HepG2 (cell line): ENCODE measurements at regions not wholly inside any gene's neighbourhood (a gene's known extent, or its start where the extent isn't known, plus 50 kb on each side); places are given as distances from the start of the nearest gene placed in this dataset.

Experiments used
- ATAC-seq: fragments of 200-7000 bp; cut with Tn5 transposase; 3 replicates; pipeline ENCODE4 v1.9.1; 2020; ENCODE audit warnings: mild to moderate bottlenecking, moderate library complexity
- BruUV-seq: library from RNA; stranded (reverse); fragments of 400-500 nt; replicated peaks from 2 replicates; lab custom pipeline; 2021; lab: Mats Ljungman, UMichigan
- CTCF ChIA-PET: fragments of 300-600 bp; formaldehyde crosslinking; extraction: SDS; loops from one replicate; lab custom pipeline; 2021; ENCODE audit warnings: low total read pairs, inconsistent platforms, low intra/inter-chr PET ratio; lab: Yijun Ruan, JAX
- POLR2A ChIA-PET: fragments of 350-600 bp; sonication (Branson Sonifier 250); formaldehyde crosslinking; loops from one replicate; lab custom pipeline; 2020; ENCODE audit warnings: antibody characterized with exemption, inconsistent platforms; lab: Yijun Ruan, JAX
- DNase-seq: peaks from one replicate; pipeline ENCODE4 v3.0.0-alpha.2; 2015; ENCODE audit warnings: low spot score
- FAIRE-seq: peaks from 3 replicates; lab custom pipeline; 2011; peaks lifted over from hg19 to GRCh38; lab: Jason Lieb, UNC
- H2AFZ ChIP-seq: one replicate; pipeline ENCODE4 v1.6.1; 2011; ENCODE audit warnings: low read length, inconsistent platforms
- H3K27ac ChIP-seq: fragments of 300-600 bp; 3 replicates; pipeline ENCODE4 v1.8.0; 2011; ENCODE audit warnings: mixed run types, mild to moderate bottlenecking, mixed read lengths, low read length, inconsistent platforms; ENCODE audit not compliant: insufficient read depth; ENCODE audit errors: extremely low read length
- H3K27me3 ChIP-seq, 2 experiments: fragments of 200-600 bp in 1 of 2; 2 replicates in 1 of 2; 3 replicates in 1 of 2; pipeline versions ENCODE4 v1.6.0 to v1.8.0; 2011; ENCODE audit warnings: low read length in 2 of 2, mild to moderate bottlenecking in 2 of 2, moderate library complexity in 2 of 2, inconsistent platforms in 1 of 2; ENCODE audit not compliant: insufficient read depth in 2 of 2, control insufficient read depth in 1 of 2
- H3K36me3 ChIP-seq, 2 experiments: fragments of 200-600 bp in 1 of 2; replicated peaks in 1 of 2; 2 replicates in 1 of 2; 3 replicates in 1 of 2; pipeline versions ENCODE4 v1.5.1 to v1.8.0; 2011; ENCODE audit warnings: low read length in 2 of 2, inconsistent platforms in 1 of 2; ENCODE audit not compliant: insufficient read depth in 2 of 2, control insufficient read depth in 1 of 2
- H3K4me1 ChIP-seq: 2 replicates; pipeline ENCODE4 v1.5.1; 2012; ENCODE audit warnings: low read length, inconsistent platforms; ENCODE audit not compliant: insufficient read depth
- H3K4me2 ChIP-seq: 2 replicates; pipeline ENCODE4 v1.6.0; 2011; ENCODE audit warnings: low read depth, low read length, inconsistent platforms
- H3K4me3 ChIP-seq, 3 experiments: fragments of 200-600 bp in 1 of 3; sonication (generic), shearing (Covaris generic) in 1 of 3; replicated peaks in 1 of 3; 2 replicates each; pipeline ENCODE4 v1.5.1; 2011 to 2016; ENCODE audit warnings: low read length in 3 of 3, inconsistent platforms in 2 of 3, low read depth in 2 of 3, mild to moderate bottlenecking in 2 of 3, control low read depth in 1 of 3, mixed read lengths in 1 of 3; ENCODE audit not compliant: insufficient read depth in 1 of 3
- H3K79me2 ChIP-seq: one replicate; pipeline ENCODE4 v1.6.1; 2011; ENCODE audit warnings: low read length, inconsistent platforms; ENCODE audit not compliant: insufficient read depth
- H3K9ac ChIP-seq: 2 replicates; pipeline ENCODE4 v1.6.0; 2011; ENCODE audit warnings: mild to moderate bottlenecking, low read depth, low read length, inconsistent platforms; ENCODE audit not compliant: insufficient read depth
- H3K9me3 ChIP-seq: 2 replicates; pipeline ENCODE4 v1.5.1; 2012; ENCODE audit warnings: mild to moderate bottlenecking, low read length
- H4K20me1 ChIP-seq: 2 replicates; pipeline ENCODE4 v1.6.0; 2011; ENCODE audit warnings: inconsistent platforms, mild to moderate bottlenecking, low read length, moderate library complexity; ENCODE audit not compliant: insufficient read depth
- IKZF4 ChIP-seq: sonication (generic); formaldehyde crosslinking; IDR thresholded peaks from 2 replicates; pipeline ENCODE4 v1.5.1; 2020; ENCODE audit warnings: borderline replicate concordance, mild to moderate bottlenecking, low read depth, missing genetic modification reagents; ENCODE audit errors: not compliant biosample characterization
- MED13 ChIP-seq: sonication (generic); formaldehyde crosslinking; IDR thresholded peaks from 2 replicates; pipeline ENCODE4 v1.5.0; 2020; ENCODE audit warnings: missing genetic modification reagents
- NR2F2 ChIP-seq: IDR thresholded peaks from 2 replicates; pipeline ENCODE4 v1.6.1; 2012; ENCODE audit warnings: low read depth, inconsistent platforms, borderline replicate concordance
- PAX8 ChIP-seq: sonication (generic); formaldehyde crosslinking; IDR thresholded peaks from 2 replicates; pipeline ENCODE4 v1.8.0; 2022; ENCODE audit warnings: mild to moderate bottlenecking, missing genetic modification reagents, borderline replicate concordance
- ZBTB21 ChIP-seq: sonication (generic); formaldehyde crosslinking; IDR thresholded peaks from 2 replicates; pipeline ENCODE4 v1.4.0; 2020; ENCODE audit warnings: missing genetic modification reagents
- ZNF3 ChIP-seq: IDR thresholded peaks from 2 replicates; pipeline ENCODE4 v1.7.0; 2017; ENCODE audit warnings: inconsistent platforms
- ZNF777 ChIP-seq: sonication (generic); formaldehyde crosslinking; IDR thresholded peaks from 2 replicates; pipeline ENCODE4 v1.4.0; 2020; ENCODE audit warnings: missing genetic modification reagents
- ZNF83 ChIP-seq: sonication (generic); formaldehyde crosslinking; IDR thresholded peaks from 2 replicates; pipeline ENCODE4 v1.4.0; 2020; ENCODE audit warnings: missing genetic modification reagents, mild to moderate bottlenecking, borderline replicate concordance
- WGBS: methylation state at CpG from one replicate; pipeline ENCODE4 v1.1.6; 2017; ENCODE audit warnings: low lambda C conversion rate; 5-methylcytosine and 5-hydroxymethylcytosine counted together
- in situ Hi-C: cut with HindIII; loops from 2 replicates; pipeline ENCODE4 v1.10.0; 2017; ENCODE audit warnings: low pct_unique_long_range_greater_than_20kb; ENCODE audit not compliant: extremely low pct_ligation_motif_present
- intact Hi-C: fragments of 100-400 bp; cut with micrococcal nuclease; formaldehyde crosslinking; loops from one replicate; pipeline ENCODE4 v1.10.0; 2022; ENCODE audit not compliant: unreplicated experiment

DNA sequence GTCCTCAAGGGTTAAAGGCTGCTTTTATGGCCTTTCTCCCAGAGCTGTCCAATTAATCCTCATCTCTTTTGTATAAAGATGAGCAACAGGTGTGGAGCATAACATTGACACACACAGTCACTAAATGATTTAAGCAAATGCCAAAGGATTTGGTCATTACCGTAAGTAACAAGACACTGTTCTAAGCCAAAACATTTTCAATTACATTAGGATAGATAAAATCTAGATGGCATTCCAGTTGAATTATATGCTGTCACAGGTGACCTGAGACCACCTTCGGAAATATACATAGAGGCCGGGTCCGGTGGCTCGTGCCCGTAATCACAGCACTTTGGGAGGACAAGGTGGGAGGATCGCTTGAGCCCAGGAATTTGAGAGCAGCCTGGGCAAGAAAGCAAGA, 105.3 kb upstream of the UBE3A start:
- Histone ChIP-seq H3K27ac (no peak overlapping the region), H3K9me3 (peaks cover 12% of the 10 kb centered on the region; the same call in 1 of the 2 replicates), H3K27me3 (no peaks in the 10 kb centered on the region; a peak in 1 of 5 replicates), H3K9ac (no peak overlapping the region), H3K4me3 (no peak overlapping the region), H2AFZ (no peak overlapping the region), H4K20me1 (no peaks in the 10 kb centered on the region), H3K79me2 (no peaks in the 10 kb centered on the region), H3K4me1 (no peaks in the 10 kb centered on the region), H3K36me3 (no peaks in the 10 kb centered on the region), H3K4me2 (no peak overlapping the region)
- in situ Hi-C loops (no loop called here), intact Hi-C loops (no loop called here)
- no peak for DNase-seq
- ChIA-PET POLR2A (no interaction called here), CTCF (no interaction called here)
- FAIRE-seq, result no peak
- WGBS, result 41% methylated on average over 7 of the region's 7 CpGs
- TF ChIP-seq MED13 (no peak), ZBTB21 (CRISPR knock-in tag) (no peak), PAX8 (no peak), NR2F2 (no peak), IKZF4 (CRISPR knock-in tag) (no peak), ZNF83 (no peak)
- ATAC-seq, result no peak
- BruUV-seq, result no TSS peak

- no peak for DNase-seq
- CTCF ChIA-PET, result no interaction called here
- TF ChIP-seq ZNF3 (CRISPR knock-in tag) (no peak), ZNF777 (CRISPR knock-in tag) (no peak)
- in situ Hi-C loops, result no loop called here
- no peak overlapping the region for H3K4me2 ChIP-seq
- POLR2A ChIA-PET, result no interaction called here
- no peaks in the 10 kb centered on the region for H4K20me1 ChIP-seq
- H3K27me3 ChIP-seq, result no peaks in the 10 kb centered on the region; a peak in 1 of 5 replicates
- BruUV-seq, result no TSS peak
- no peak overlapping the region for H2AFZ ChIP-seq
- intact Hi-C loops, result no loop called here
- WGBS, result 0% methylated on average over 1 of the region's 1 CpG
- peaks cover 12% of the 10 kb centered on the region; the same call in 1 of the 2 replicates for H3K9me3 ChIP-seq
- no peaks in the 10 kb centered on the region for H3K36me3 ChIP-seq
- no peak overlapping the region for H3K9ac ChIP-seq
- no peak overlapping the region for H3K27ac ChIP-seq
- no peak for FAIRE-seq
- no peak overlapping the region for H3K4me3 ChIP-seq
- no peaks in the 10 kb centered on the region for H3K4me1 ChIP-seq
- H3K79me2 ChIP-seq, result no peaks in the 10 kb centered on the region
- no peak for ATAC-seq
These were observed 104.4 kb upstream of the UBE3A start for GRCh38 chr15:25543196-25543595.
